ENCODE measurements at regions not wholly inside any gene's neighbourhood (a gene's known extent, or its start where the extent isn't known, plus 50 kb on each side); places are given as distances from the start of the nearest gene placed in this dataset.

DNA sequence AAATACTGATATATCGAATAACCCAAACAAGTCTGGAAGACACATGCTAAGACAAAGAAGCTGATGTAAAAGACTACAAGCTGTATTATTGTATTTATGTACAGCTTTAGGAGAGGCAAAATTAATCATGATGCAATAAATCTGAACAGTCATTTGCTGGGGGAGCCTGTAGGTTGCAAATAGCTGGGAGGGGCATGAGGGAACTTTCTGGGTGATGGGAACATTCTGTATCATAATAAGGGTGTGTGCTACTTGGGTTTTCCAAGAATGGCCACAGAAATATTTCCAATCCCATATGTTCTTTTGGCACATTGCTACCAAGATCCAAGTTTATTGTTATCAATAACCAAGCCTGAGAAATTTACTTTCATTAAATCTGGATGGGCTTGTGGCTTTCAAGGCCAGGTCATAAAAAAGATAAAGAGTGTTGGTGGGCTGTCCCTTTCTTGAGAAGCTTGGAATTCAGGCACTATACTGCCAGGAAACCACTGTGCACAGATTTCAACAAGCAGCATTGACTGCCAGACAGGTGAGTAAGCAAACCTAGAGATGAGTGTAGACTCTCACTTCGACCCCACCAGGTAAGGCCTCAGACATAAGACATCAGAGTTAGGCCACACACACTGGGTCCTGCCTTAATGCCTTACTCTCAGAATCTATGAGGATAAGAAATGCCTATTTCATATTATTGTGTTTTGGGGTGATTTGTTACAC is 629.7 kb upstream of the FZD8 start:
- DNase-seq, result no peak

DNA sequence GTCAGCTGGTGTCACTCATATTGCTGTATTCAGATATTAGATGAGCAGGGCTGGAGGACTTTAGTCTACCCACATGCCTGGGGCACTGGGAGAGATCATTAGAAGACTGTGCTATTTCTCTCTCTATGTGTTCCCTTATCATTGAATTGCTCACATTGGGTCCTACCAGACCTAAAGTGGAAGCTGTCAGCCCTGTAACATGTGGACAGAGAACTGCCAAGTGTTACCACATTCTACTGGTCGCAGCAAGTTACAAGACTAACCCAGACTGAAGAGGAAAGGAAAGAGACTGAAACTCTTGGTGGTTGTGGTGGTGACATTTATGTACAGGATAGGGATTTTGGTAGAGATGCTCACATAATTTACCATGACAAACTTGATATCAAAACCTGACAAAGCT is 627.1 kb upstream of the FZD8 start:
- no peak for DNase-seq

DNA sequence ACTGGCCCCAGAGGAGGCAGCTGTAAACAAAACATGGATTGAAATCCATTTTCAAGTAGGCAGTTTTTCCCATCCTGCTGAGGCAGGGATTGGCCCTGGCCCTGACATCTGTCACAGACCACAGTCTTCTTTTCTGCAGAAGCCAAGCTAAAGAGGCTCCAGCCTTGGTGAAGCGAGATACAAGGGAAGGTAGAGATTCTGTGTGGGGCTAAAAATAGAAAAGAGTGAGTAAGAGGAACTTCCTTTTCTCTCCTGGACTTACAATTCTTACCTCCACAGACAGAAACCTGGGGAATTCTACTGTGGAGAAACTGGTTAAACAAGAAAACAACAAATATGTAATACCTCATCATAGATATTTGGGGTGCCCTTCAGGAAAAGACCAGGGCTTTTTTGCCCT is 624.8 kb upstream of the FZD8 start:
- no peak for DNase-seq

DNA sequence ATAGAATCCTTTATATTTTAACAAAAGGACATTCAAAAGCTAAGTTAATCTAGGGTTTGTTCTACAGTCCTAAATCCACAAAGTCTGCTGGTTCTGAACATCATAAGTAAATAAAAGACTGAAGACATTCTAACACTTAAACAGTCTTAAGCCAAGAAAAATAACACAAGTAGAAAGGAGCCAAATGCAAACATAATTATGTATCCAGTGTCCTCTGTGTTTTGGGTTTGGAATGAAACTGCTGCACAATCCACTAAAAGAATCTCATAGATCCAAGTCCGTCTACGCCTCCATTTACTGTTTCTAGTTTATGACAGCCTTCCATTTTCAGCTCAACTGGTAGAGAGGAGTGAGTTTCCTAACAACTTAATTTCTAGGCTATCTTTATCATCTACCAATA is 623.6 kb upstream of the FZD8 start:
- no peak for DNase-seq

DNA sequence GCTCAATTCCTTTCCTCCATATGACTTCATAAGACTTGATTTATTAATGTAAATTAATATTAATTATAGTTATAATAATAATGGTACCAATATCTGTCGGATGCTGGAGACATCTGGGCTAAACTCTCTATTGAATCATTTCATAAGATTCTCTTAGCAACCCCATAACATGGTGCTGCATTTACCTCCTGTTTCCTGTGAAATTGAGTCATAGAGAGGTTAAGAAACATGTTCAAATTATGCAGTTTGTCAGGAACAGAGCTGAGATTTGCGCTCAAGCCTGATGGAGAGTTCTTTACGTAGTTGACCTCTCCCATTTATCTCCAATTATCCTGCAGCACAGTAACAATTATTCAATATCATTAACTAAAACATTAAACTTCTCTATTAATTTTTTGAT is 621.8 kb upstream of the FZD8 start:
- no peak for DNase-seq

DNA sequence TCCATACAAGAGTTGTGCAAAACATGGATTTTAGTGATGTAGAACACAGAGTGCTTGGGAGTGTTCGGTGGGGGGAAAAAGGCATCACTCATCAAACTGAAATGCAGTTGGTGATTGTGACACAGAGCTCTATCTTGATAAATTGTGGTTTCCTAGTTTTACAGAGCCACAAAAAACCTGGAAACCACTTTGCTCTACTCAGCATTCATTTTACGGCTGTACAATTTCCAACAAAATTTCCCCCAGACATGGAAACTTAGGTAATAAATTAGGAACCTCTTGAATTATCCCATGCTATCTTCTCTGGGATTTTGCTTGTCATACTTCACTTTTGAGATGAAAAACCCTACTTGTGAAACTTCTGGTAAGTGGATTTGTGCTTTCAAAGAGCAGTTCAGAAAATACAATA is 614.9 kb upstream of the FZD8 start:
- no peak for DNase-seq

DNA sequence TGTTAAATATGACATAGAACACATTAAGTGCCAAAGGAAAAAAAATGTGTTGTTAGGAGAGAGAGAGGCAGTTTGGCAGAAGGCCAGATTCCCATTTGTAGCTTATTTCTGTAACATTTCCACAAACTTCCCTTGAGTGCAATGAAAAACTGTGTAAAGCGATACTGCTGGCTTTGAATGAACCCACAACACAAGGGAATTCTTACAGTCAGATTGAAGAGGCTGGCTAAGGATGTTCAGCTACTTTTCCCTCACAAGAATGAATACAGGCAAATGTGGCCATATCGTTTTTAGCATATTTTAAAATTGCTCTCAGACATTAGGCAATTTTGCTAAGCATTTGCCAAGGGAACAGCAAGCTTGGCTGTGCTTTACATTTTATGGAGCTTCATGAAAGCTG is 614.1 kb upstream of the FZD8 start:
- DNase-seq, result no peak

DNA sequence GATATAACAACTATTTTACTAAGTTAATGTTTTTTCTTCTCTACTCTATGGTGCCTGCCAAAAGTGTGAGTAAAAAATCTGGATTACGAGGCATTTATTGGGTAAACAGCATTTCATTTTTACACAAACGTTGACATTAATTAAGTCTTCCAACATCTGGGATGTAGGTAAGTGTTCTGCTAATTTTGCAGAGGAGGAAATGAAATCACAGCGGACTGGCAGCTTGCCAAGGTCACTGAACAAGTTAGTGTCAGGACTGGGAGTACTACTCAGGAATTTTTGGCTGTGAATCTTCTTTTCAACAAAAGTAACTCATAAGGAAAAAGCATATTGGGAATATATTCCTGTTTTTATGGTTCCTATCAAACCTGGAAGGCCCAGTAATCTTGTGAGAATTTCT is 612.1 kb upstream of the FZD8 start:
- no peak for DNase-seq

DNA sequence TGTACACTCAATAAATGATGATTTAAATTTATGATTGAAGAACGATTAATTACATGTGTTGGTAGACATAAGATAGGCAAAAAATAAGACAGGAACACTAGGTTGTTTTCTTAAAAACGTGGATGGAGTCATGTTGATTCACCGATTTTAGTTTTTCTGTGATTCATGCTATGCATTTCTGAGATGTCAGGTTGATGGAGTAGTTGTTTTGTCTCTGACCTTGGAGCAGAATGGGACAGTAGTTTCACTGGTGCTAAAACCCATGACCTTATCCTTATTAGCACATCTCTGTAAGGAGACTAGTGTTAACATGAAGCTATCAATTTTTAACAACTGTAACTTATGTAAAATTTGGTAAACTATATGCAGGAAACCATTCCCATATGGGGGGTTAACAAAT is 611.6 kb upstream of the FZD8 start:
- DNase-seq, result no peak

DNA sequence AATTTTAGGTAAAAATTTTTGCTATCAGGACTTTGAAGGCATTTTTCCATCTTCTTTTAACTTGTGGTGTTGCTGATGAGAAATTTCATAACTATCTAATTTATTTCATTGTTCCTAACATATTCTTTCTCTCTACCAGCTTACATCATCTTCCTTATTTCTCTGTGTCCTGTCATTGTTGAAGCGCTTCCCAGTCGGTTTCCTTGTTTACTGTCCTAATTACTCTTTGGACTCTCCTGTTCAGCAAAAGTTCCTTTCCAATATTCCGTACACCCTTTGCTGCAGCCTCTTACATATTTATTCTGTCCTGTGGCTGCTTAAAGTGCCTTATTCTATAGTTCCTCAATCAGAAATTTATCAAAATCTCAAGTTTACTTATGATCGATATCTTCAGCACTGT is 609.0 kb upstream of the FZD8 start:
- DNase-seq, result no peak

DNA sequence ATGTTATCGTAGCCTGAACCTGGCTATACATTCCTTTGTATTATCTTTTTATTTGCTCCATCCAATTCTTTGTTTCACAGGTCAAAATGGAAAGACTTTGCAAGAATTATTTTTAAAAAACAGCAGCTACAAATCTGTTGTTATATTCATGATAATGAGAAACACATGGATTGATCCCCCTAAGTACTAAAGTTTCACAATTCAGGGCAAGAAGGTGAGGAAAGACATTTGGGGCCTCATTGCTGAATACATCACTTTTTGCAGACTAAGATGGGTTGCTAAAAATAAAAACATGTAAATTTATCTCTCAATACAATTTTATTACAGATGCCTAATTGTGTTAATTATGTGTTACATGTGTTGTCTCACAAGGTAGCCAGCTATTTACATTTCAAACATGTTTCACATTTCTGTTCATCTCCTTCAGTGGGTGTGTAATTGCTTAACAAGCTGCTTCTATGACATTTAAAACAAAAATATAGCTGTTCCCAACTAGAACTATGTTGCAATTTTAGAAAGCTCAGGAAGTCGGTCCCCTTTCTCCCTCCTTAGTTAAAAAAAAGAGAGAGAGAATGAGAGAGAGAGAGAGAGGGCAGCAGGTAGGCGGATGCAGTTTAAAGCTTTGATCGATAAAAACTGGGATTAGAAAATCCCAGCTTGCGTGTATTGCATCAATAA is 606.3 kb upstream of the FZD8 start:
- DNase-seq, result no peak

DNA sequence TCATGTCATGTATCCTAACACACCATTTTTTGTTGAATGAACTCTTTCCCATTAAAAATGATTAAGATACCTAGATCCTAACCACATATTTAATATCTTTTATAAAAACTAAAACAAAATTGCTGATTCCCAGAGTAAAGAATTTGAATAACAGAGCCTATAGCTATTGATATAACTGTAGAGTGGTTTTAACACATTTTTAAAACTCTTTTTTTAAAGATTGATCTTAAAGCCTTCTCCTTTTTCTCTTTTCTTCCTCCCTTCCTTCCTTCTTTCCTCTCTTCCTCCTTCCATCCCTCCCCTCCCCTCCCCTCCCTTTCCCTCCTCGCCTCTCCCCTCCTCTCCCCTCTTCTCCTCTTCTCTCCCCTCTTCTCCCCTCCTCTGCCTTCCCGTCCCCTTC is 605.4 kb upstream of the FZD8 start:
- no peak for DNase-seq

DNA sequence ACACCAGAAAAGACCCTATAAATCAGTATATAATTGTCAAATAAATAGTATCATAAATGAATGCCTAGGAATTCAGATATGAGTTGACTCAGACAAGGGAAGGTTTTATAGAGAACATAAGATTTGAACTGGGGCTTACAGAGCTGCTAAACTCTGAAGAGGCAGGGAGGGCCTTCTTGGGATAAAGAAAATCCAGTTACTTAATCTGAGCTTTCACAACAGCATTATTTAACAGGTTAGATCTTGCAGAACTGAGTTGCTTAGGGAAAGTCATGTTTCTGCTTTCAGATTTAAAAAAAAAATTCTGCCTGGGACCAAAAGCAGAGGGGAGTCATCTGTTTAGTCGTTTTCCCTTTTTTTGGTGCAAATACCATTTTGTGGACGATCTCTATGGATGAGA is 594.8 kb upstream of the FZD8 start:
- no peak for DNase-seq

DNA sequence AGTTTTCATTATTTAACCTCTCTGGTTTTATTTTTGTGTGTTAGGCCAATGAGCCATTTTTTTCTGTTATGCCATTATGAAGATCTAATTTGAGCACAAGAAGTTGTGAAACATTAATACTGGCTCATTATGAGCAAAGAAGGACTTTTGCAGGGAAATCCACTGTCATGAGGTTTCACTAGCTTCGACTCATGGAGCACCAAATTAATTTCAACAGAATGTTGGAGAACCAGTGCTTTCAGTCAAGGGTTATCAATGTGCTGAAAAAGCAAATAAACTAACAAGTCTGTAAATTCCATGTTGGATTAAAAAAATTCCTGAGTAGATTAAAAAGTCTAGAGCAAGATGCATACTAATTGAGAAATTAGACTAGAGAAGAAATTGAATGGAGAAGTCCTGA is 594.2 kb upstream of the FZD8 start:
- DNase-seq, result no peak

DNA sequence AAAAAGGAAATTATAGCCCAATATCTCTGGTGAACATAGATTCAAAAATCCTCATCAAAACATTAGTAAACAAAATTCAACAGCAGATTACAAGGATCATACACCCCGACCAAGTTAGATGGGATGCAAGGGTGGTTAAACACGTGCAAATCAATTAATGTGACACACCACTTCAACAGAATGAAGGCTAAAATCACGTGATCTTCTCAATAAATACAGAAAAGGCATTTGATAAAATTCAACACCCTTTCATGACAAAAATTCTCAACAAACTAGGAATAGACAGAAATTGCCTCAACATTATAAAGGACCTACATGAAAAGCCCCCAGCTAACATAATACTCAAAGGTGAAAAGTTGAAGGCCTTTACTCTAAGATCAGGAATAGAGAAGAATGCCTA is 590.8 kb upstream of the FZD8 start:
- no peak for DNase-seq

DNA sequence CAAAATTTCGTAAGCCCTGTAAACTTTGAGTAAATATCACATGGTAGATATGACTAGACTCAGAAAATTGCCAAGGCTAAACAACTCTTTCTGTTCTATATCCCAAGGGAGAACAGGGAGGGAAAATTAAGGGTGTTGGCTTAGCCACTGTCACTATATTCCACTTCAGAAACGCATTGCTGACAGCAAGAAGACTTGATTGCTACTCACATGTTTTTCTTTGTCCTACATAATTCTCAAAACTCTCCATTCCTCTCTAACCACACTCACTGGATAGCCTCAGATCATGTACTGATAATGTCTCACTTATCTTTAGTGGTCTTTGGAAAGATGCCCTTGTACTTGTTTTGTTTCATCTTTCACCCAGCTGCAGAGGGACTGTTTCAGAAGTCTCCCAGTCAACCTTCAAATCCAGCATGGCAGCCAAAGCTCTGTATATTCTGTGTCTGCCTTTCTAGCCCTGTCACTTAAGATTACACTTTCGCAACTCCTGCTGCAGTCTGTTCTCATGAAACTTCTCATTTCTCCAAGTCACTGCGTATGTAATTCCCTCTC is 582.4 kb upstream of the FZD8 start:
- no peak for DNase-seq

DNA sequence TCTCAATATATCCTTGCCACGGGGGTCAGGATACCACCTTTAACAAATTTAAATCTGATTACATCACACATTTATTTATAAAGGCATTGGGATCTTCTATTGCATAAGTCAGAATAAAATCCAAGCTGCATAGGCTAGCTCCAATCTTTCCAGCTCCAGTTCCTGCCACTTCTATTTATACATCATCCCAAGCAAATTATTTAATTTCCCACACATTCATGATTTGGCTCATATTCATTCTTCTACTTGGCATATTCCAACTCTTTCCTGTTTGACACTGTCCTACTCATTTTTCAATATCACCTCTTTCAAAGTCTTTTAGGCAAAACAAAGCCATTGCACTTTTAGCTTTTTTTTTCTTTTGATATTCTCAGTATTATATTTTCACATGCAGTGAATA is 579.0 kb upstream of the FZD8 start:
- no peak for DNase-seq

DNA sequence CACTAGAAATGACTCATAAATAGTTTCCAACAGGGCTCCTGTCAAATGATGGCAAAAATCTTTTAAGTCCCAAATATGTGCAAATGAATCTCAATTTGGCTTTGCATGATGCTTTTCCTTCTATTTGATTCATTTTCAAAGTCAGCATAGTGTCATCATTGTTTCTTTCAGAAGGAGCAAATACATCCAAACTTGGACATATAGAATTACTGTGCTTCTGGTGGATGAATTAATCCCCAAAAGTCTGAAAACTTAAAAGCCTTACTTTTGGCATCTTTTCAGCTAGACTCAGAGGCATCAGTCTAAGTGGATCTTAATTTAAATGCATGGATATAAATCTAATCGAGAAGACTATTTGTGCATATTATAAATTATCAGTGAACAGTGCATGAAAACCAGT is 578.1 kb upstream of the FZD8 start:
- DNase-seq, result no peak

DNA sequence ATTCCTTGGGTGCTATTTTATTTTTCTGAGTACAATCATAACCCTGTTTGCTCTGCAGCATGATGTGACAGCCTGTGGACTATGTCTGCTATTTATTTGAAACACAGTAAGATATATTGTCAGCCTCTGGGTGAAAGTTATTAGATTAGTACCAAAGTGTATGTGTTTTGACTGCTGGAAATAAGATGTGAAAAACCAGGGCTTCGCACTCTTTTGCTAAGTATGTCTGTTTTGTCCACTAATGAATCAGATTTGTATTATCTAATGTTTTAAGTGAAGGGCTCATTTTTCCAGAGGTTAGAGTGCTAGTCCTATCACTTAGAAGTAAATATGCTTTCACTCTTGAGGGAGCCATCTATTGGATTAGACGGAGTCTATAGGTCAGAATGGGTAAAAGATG is 569.8 kb upstream of the FZD8 start:
- no peak for DNase-seq

DNA sequence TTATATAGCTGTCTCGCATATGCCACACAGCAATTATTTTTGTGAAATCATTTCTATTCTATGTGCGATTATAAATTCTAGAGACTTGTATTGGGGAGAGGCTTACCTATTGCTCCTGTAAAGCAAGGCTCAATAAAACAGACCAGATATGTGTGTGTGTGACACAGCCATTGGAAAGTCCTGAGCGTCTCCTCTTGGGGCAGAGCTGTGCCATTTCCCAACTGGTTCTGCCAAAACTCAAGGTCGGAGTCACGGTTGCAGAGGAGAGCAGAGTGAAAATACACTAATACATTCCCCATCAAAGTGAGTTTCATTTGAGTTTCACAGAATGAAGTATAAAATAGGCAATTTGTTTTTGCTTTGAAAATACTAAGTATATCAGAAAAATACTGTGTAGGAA is 567.4 kb upstream of the FZD8 start:
- DNase-seq, result no peak

DNA sequence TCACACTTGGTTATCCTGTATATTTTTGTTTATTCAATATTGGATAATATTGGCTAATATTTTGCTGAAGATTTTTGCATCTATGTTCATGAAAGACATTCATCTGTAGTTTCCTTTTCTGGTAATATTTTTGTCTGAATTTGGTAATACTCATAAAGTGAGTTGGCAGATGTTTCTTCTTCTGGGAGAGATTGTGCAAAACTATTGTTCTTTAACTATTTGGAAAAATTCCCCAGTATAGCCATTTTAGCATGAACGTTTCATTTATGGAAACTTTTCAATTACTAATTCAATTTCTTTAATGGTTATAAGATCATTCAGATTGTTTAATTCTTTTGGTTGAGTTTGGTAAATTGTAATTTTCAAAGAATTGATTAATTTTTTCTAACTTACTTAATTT is 560.8 kb upstream of the FZD8 start:
- no peak for DNase-seq

DNA sequence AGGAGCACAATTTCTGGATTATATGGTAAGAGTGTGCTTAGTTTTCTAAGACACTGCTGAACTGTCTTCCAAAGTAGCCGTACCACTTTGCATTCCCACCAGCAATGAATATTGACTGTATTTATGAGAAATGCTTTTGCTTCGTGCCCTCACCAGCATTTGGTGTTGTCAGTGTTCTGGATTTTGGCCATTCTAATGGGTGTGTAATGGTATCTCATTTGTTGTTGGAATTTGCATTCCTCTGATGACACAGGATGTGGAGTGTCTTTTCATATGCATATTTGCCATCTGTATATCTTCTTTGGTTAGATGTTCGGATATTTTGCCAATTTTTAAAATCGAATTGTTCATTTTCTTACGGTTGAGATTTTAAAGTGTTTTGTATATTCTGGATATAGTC is 558.5 kb upstream of the FZD8 start:
- no peak for DNase-seq

DNA sequence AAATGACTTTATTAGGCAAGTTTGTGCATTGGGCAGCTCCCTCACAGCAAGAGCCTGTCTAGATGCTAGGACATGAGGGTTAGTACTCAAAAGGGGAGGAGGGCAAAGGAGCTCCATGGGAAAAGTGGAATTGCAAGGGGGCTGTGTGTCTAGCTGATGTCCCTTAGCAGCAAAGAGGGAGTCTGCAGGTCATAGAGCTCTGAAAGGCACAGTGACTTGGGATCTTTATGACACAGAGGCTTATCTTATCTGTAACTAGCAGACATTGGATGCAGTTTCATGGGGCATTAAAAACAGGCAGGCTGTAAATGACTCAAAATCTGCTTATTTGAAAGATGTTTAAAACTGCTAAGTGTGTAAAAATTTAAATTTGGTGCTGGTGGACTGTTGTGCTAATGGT is 556.2 kb upstream of the FZD8 start:
- no peak for DNase-seq

DNA sequence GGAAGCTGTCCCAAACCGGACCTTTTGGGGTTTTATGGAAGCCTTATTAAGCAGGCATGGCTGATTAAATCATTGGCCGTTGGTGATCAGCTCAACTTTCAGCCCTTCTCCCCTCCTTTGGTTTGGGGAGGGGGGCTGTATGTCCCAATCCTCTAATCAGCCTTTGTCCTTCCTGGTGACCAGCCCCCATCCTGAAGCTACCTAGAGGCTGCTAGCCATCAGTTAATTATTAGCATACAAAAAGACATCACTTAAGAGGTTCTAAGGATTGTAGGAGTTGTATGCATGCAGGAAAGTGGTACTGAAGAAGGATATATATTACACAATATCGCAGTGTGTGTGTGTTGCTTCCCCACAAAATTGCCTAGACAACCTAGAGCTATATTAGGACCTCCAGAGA is 553.3 kb upstream of the FZD8 start:
- DNase-seq, result no peak

DNA sequence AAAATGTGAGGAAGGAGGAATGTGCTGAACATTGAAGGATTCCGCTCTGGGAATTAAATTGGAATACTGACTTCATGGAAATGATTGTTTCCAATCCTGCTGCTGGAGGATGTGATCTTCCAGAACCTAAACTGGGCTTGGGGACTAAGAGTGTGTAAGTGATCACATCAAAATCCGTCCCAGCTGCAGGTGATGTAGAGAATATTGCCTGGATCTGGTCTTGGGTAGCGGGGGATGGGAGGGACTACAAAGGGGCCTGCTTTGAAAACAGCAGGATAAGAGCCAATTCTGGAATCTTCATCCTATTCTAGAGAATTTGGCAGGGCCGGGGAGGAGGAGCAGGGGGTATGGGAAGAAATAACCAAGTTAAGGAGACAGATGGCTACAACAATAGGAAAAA is 552.2 kb upstream of the FZD8 start:
- no peak for DNase-seq
